Hippocampal formation (tissue), 2 donors: ENCODE measurements at regions not wholly inside any gene's neighbourhood (a gene's known extent, or its start where the extent isn't known, plus 50 kb on each side); places are given as distances from the start of the nearest gene placed in this dataset.

Source experiments
- DNase-seq, 2 donors: peaks; one replicate each; lab custom pipeline; 2025; lab: John Stamatoyannopoulos, UW

- DNase-seq: no peak
Measured at GRCh38 chr3:116767726-116768125, 58.1 kb downstream of the TUSC7 start.

GRCh38 chr3:116770815-116771450, 61.4 kb downstream of the TUSC7 start:
- peak; percentile 70 to 86 for DNase-seq

DNA sequence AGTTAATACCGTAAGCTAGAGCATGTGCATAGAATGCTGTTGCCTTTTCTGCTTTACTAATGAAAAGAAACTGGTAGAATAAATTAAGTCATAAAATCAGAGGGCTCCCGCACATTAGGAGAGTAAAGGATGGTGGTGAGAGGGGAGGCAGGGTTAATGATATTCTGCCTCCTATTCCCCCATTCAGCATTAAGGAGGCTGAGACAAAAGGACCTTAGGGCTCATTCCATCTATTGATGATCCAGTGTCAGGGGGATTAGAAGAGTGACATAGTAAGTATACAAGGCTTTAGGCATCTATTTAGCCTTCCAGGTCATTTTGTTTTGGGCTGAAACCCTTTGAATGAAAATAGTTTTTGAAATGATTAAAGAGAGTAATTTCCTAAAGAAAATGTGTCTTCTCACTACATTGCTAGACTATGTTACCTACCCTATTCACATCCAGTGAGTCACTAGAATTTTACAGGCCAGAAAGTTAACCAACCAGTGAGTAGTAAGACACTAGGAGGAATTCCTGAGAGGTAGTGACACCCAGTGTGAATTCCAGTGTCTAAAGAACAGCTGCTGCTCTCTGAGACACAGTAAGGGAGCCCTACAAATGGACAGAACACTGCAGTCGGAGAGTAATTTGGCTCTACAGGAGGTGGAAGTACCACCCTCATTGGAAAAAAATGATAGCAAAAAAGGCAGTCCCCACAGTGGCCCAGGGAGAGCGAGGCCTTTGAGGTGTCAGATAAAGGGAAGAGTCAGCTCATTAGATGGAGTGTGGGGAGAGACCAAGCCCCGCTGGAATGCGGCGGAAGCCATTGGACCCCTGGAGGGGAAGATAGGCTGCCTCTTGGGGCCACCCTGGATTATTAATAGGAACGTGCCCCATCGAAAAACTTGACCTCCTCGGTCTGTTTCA, 67.6 kb downstream of the TUSC7 start:
- no peak for DNase-seq

DNA sequence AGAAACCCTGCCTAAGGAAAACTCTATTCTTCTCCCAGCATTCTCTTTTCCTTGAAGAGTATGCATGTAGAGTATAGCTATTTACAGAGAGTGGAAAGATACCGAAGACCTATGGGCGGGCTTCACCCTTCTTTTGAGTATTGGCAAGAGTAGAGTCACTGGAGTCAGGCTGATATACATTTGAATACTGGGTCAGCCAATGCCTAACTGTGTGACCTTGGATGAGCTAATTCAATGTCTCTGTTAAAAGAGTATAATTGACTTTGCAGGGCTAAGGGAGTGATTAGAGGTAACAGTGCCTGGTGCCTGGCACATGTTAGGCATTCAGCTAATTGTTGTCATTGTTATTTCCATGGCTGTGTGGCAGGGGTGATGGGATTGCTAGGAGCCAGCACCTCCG, 75.6 kb downstream of the TUSC7 start:
- no peak for DNase-seq

DNA sequence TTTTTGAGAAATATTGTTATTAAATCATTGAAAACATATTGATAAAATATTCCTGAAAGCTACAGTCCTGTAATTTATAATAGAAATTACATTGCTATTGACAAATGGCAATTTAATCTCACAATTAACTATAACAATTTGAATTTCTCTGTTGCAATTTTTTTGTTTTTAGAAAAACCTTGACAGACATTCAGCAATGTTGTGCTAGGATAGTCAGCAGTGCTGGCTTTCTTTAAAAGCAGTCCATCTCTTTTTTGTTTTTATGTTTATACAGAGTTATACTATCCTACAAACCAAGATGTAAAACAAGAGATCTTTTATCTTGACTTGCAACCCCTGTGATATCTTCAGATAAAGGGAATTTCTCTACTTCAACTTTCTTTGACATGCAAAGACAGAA, 93.1 kb downstream of the TUSC7 start:
- DNase-seq: no peak

GRCh38 chr3:116806351-116806750, 96.8 kb downstream of the TUSC7 start:
- no peak for DNase-seq

GRCh38 chr3:116808725-116809124, 99.1 kb downstream of the TUSC7 start:
- DNase-seq: no peak

GRCh38 chr3:116809208-116809607, 99.6 kb downstream of the TUSC7 start:
- DNase-seq: no peak

DNA sequence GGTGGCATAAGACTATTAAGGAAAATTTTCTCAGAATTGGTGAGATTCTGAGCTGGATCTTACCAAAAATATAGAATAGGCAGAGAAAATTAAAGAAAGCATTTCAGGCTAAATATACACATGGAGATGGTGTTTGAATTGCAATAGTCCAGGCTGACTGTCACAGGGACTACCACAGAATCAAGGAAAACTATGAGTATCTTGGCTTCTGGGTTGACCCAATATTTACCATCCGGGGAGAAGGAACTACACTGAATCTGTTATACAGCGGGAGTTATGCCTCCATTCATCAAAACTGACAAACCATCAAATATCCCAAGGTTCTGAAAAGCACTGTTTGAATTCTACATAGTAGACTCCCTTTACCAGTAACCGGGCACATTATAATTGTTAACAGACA, 102.2 kb downstream of the TUSC7 start:
- DNase-seq: no peak

- DNase-seq: no peak
Measured at GRCh38 chr3:116812949-116813348, 103.4 kb downstream of the TUSC7 start.

- DNase-seq: no peak
Measured at GRCh38 chr3:116815321-116815720, 105.7 kb downstream of the TUSC7 start.

DNA sequence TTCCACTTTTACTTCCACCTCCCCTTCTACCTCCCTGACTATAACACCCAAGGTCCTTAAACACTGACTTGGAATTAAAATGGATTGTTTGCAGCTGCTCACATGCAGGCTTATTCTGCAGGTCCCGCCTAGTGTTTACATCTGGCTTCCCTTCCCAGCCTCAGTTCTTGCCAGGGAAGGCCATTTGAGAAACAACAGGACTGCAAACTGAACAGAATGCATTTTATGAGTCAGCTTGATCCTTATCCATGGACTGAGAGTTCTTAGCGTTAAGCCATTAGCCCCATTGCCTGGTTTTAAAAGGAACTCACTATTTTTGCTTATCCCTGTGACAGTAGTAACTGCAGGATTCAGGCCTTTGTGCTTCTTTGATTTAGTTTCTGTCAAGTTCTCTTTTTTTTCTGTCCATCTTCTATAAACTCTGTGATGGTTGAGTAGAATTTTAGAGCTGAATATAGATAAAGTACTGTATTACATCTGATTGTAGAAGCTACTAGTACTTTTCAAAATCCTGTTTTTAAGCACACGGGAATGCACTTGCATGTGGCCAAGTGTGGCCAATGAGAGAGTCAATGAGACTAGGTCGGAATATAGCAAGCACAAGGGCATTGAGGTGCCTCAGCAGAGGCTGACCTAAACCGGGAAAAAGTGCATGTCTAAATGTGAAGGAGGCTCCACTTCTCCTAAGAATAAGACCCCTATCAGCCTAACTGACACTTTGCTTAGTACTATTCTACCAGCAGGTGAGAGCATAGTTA, 106.4 kb downstream of the TUSC7 start:
- no peak for DNase-seq

GRCh38 chr3:116821371-116821770, 111.8 kb downstream of the TUSC7 start:
- DNase-seq: no peak

GRCh38 chr3:116824208-116824607, 114.6 kb downstream of the TUSC7 start:
- DNase-seq: no peak

DNA sequence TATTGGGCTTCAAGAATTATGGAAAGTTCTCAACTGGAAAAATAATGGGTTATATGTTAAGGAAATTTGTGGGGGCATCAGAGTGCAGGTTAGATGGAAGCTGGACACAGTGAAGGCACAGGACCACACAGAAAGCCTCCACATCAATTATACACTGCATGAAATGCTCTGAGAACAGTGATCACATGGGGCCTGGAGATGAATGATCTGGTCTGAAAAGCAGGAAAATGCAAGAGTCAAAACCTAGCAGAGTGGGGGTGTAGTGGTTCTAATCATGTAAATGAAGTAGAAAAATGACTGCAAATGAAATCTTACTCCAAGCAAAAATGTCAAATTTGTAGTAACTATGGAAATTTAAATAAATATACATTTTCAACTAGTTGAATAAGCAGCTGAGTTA, 123.6 kb downstream of the TUSC7 start:
- no peak for DNase-seq

DNA sequence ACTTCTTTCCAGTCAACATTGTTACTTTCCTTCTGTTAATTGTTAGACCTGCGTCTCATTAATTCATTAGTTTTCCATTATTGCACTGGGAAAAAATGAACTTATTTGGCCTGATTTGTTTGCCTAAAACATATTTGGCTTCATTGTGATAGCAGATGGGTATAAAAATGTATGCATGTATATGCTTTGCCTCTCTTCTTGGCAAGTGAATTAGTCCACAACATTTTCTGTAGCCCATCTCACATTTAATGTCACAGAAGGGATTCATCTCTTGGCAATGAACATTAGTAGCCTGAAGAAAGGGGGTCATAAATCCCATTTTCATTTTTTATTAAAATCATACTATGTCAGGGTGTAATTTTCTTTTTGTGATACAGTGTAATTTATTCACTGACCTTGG, 125.2 kb downstream of the TUSC7 start:
- no peak for DNase-seq

GRCh38 chr3:116835658-116836057, 126.1 kb downstream of the TUSC7 start:
- DNase-seq: no peak

GRCh38 chr3:116836286-116836685, 126.7 kb downstream of the TUSC7 start:
- no peak for DNase-seq

DNA sequence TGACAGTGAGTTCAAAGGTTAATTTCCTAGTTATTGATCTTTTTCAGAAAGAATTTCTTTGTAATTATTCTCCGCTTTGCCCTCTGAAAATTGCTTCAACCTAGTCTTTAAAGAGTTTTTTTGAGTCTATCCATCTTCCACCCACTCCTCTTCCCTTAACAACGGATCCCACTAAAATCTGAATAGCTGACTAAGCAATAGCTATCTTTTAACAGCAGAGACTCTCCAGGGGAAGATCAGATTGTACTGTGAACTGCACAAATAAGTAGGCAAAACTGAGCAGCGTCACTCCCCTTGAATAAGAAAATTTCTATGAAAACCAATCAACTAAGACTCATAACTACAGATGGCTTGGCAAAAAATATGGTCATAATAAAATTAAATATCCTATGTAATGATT, 127.9 kb downstream of the TUSC7 start:
- no peak for DNase-seq

DNA sequence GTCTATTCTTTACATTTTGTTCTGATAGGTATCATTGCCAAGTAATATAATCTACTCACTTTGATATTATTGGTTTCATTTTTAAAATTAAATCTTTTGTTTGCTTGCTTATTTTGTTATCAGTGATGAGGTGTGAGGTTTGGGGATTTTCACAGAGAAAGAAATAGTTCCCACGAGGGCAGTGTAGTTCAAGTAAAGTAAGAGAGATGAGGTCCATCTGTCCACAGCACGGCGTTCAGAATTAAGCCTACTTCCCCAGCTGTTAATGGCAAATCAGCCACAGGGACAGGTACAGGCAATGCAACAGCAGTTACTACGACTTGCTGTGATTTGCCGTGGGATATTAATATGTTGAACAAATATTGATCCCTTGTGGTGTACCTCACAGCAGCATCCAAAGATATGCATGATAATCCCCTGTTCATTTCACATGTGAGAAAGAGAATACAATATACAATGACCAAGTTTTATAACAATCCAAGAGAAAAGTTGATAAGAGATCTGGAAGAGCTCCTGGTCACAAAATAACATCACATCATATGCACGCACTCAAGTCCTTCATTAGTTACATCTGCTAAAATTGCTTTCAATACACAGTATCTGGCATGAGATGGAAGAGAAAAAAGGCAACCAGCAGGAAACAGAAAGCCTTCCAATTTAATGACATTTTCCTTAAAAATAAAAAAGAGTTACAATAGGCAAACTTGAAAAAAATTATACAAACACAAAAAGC, 131.6 kb downstream of the TUSC7 start:
- DNase-seq: no peak

DNA sequence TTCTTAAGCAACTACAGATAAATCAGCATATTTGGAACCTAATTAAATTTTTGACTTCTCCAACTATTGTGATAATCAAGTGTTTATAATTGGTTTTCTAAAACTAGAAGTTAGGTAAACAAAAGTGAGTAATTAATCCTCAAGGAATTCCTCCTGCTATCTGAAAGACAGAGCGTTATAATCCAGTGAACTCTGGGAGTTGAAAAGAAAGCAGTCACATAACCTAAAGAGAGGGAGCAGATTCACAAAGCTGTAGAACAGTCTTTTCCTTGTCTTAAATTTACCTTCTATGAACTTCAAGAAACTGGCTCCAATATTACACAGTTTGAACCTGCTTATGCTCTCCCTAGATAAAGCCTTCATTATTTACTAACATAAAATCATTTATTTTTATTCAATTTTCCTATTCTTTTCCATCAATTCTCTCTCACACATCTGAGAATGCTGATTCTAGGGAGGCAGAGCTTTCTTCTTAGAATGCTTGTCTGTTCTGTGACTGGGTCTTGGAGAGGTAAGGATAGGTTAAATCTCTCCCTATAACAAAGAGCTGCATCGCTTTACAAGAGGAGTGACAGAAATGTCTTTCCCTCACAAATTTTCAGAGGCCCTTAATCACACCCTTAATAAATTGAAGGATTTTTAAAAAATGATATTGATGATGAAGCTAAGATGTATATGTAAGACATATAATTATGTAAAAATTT, 132.8 kb downstream of the TUSC7 start:
- no peak for DNase-seq
